ENCODE measurements at regions not wholly inside any gene's neighbourhood (a gene's known extent, or its start where the extent isn't known, plus 50 kb on each side); places are given as distances from the start of the nearest gene placed in this dataset.

GRCh38 chr1:38622197-38622596, 237.4 kb downstream of the RRAGC start:
- TF ChIP-seq POLR2AphosphoS5 (IDR thresholded peaks at IDR 0.05; ENCODE audit: insufficient read depth, low read depth, low read length) (no peak), CTCF (IDR thresholded peaks at IDR 0.05; ENCODE audit: extremely low read depth in 1 of 2, insufficient read depth in 1 of 2, low read depth in 1 of 2, low read length in 2 of 2) (no peak), EZH2 (IDR thresholded peaks at IDR 0.05; ENCODE audit: borderline replicate concordance, low read depth, low read length, severe bottlenecking) (no peak), MAX (IDR thresholded peaks at IDR 0.05; ENCODE audit: insufficient read depth, insufficient read length) (no peak)
